ENCODE measurements at regions not wholly inside any gene's neighbourhood (a gene's known extent, or its start where the extent isn't known, plus 50 kb on each side); places are given as distances from the start of the nearest gene placed in this dataset.
"Not testable (repeated sequence)": the region's sequence is repeated elsewhere in the genome, so short reads cannot be mapped to it uniquely, and the experiment has no call there.

DNA sequence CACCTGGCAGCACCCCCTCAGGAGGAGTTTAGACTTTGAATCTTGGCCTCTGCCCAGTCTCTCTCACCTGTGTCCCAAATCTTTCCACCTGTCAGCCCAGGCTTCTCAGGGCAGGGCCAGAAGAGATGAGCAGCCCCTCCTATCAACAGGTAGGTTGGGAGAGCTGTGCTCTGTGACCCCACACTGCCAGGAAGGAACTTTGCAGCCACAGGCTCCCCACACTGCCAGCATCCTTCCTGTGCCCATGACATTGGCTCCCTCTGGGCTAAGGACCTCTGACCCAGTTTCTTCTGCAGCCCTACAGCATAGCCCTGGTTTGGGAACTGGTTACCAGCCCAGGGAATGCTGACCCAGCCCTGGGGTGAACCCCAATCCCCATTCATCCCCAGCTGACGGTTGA is 115.7 kb upstream of the IQSEC1 start:
- Histone ChIP-seq H3K4me1 (ENCODE audit: control insufficient read depth, insufficient read depth, low read length) (no peaks in the 10 kb centered on the region), H3K27me3 (ENCODE audit: control insufficient read depth, insufficient read depth, low read length) (no peaks in the 10 kb centered on the region), H3K9ac (ENCODE audit: low read depth, low read length) (no peak overlapping the region), H3K9me3 (ENCODE audit: control insufficient read depth, insufficient read depth, low read length) (no peaks in the 10 kb centered on the region), H3K27ac (ENCODE audit: low read depth, low read length) (no peak overlapping the region), H3K4me3 (ENCODE audit: low read depth, low read length) (no peak overlapping the region), H3K36me3 (ENCODE audit: control insufficient read depth, insufficient read depth, low read length) (no peaks in the 10 kb centered on the region)

DNA sequence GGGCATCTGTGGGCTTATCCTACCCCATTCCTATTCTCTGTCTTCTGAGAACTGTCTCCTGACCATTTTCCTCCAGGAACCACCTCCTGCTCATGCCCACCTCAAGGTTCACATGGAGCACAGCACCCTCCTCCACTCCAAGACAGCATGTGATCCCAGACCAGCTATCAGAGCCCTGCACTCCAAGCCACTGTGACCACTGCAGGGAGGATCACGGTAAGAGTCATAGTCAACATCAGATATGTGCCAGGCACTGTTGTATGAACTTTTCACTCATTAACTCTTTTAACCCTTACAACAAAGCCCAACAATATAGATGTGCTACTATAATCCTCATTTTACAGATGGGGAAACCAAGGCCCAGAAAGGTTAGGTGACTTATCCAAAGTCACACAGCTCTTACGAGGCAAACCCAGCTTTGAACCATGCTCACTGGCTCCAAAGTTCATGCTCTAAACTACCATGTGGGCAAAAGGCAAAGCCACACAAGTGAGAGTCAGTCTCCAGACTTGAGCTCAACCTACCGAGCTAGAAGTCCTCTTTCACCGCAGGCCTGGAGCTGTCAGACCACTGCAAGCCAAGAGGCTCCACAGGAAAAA is 115.1 kb upstream of the IQSEC1 start:
- Histone ChIP-seq H3K36me3 (ENCODE audit: control insufficient read depth, insufficient read depth, low read length) (no peaks in the 10 kb centered on the region), H3K4me3 (ENCODE audit: low read depth, low read length) (no peak overlapping the region), H3K9me3 (ENCODE audit: control insufficient read depth, insufficient read depth, low read length) (no peaks in the 10 kb centered on the region), H3K27me3 (ENCODE audit: control insufficient read depth, insufficient read depth, low read length) (no peaks in the 10 kb centered on the region), H3K4me1 (ENCODE audit: control insufficient read depth, insufficient read depth, low read length) (no peaks in the 10 kb centered on the region), H3K9ac (ENCODE audit: low read depth, low read length) (no peak overlapping the region), H3K27ac (ENCODE audit: low read depth, low read length) (no peak overlapping the region)

DNA sequence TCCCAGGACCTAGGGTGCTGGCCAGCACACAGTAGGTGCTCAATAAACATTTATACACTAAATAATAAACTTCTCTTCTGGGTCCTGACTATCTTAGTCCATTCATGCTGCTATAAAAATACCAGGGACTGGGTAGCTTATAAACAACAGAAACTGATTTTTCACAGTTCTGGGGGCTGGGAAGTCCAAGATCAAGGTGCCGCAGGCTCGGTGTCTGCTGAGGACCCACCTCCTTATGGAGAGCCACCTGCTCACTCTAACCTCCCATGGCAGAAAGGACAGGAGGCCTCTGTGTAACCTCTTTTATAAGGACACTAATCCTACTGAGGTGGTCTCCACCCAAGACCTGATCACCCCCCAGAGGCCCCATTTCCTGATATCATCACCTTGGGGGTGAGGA is 114.4 kb upstream of the IQSEC1 start:
- Histone ChIP-seq H3K4me3 (ENCODE audit: low read depth, low read length) (no peak overlapping the region), H3K27me3 (ENCODE audit: control insufficient read depth, insufficient read depth, low read length) (no peaks in the 10 kb centered on the region), H3K9me3 (ENCODE audit: control insufficient read depth, insufficient read depth, low read length) (no peaks in the 10 kb centered on the region), H3K36me3 (ENCODE audit: control insufficient read depth, insufficient read depth, low read length) (no peaks in the 10 kb centered on the region), H3K9ac (ENCODE audit: low read depth, low read length) (no peak overlapping the region), H3K27ac (ENCODE audit: low read depth, low read length) (no peak overlapping the region), H3K4me1 (ENCODE audit: control insufficient read depth, insufficient read depth, low read length) (no peaks in the 10 kb centered on the region)

DNA sequence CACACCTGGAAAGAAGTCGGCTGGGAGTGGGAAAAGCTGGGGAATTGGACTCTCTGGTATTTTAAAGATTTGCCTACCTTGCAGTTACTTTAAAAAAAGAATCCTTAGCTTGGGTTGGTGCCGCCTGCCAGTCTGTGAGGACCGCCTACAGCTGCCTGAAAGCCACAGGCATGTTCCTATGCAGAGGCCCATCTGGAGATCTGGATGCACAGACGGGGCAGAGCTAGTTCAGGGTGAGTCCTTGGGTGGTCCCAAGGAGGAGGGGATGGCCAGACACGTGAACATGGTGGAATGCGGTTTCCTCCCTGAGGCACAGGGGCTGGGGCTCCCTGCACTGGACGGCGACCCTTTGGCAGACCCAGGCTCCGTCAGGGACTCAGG is 113.2 kb upstream of the IQSEC1 start:
- no peak overlapping the region for H3K9ac ChIP-seq (ENCODE audit: low read depth, low read length)
- H3K27me3 ChIP-seq (ENCODE audit: control insufficient read depth, insufficient read depth, low read length), result no peaks in the 10 kb centered on the region
- H3K9me3 ChIP-seq (ENCODE audit: control insufficient read depth, insufficient read depth, low read length), result no peaks in the 10 kb centered on the region
- H3K4me1 ChIP-seq (ENCODE audit: control insufficient read depth, insufficient read depth, low read length), result no peaks in the 10 kb centered on the region
- H3K36me3 ChIP-seq (ENCODE audit: control insufficient read depth, insufficient read depth, low read length), result no peaks in the 10 kb centered on the region
- no peak overlapping the region for H3K27ac ChIP-seq (ENCODE audit: low read depth, low read length)
- no peak overlapping the region for H3K4me3 ChIP-seq (ENCODE audit: low read depth, low read length)

DNA sequence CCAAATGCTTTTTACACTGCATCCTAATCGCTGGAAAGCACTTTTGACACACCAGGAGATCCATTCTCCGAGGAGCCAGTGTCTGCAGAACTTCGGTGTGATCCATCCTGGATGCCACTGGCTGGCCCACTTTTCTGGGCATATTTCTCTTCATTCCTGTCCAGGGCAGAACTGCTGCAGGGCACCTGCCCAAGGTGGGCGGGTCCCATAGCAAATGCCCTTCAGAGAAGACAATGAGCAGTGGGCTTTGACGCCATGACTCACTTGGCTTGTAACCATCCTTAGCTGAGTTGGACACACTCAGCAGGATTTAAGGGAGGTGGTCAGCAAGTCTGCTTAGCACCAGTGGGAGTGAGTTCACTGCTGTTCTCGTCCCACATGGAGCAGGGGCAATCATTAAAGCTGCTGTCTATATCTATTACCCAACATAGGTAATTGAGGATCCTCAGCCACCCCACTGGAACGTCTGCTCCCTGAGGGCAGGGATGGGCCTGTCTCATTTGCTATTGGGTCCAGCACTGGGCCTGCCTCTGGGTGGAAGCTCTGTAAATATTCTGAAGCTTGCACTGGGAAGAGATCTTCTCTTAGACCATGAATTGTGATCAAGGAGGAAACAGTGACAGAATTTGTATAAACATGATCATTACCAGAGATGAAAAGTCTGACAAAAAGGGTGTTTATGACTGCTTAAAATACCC is 112.7 kb upstream of the IQSEC1 start:
- H3K4me1 ChIP-seq (ENCODE audit: control insufficient read depth, insufficient read depth, low read length), result no peaks in the 10 kb centered on the region

DNA sequence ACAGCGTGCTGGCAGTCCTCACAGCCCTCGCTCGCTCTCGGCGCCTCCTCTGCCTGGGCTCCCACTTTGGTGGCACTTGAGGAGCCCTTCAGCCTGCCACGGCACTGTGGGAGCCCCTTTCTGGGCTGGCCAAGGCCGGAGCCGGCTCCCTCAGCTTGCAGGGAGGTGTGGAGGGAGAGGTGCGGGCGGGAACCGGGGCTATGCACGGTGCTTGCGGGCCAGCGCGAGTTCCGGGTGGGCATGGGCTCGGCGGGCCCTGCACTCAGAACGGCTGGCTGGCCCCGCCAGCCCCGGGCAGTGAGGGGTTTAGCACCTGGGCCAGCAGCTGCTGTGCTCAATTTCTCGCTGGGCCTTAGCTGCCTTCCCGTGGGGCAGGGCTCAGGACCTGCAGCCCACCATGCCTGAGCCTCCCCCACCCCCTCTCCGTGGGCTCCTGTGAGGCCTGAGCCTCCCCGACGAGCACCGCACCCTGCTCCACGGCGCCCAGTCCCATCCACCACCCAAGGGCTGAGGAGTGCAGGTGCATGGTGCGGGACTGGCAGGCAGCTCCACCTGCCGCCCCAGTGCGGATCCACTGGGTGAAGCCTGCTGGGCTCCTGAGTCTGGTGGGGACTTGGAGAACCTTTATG is 106.5 kb upstream of the IQSEC1 start:
- not testable (repeated sequence) for H3K36me3 ChIP-seq (ENCODE audit: control insufficient read depth, insufficient read depth, low read length); H3K9me3 ChIP-seq (ENCODE audit: control insufficient read depth, insufficient read depth, low read length); H3K9ac ChIP-seq (ENCODE audit: low read depth, low read length); H3K4me3 ChIP-seq (ENCODE audit: low read depth, low read length); H3K27ac ChIP-seq (ENCODE audit: low read depth, low read length); H3K27me3 ChIP-seq (ENCODE audit: control insufficient read depth, insufficient read depth, low read length); H3K4me1 ChIP-seq (ENCODE audit: control insufficient read depth, insufficient read depth, low read length)

More for the DNA sequence above, 112.7 kb upstream of the IQSEC1 start:
- no peak overlapping the region for H3K9ac ChIP-seq (ENCODE audit: low read depth, low read length)
- no peaks in the 10 kb centered on the region for H3K9me3 ChIP-seq (ENCODE audit: control insufficient read depth, insufficient read depth, low read length)
- H3K36me3 ChIP-seq (ENCODE audit: control insufficient read depth, insufficient read depth, low read length), result no peaks in the 10 kb centered on the region
- no peak overlapping the region for H3K27ac ChIP-seq (ENCODE audit: low read depth, low read length)
- H3K27me3 ChIP-seq (ENCODE audit: control insufficient read depth, insufficient read depth, low read length), result no peaks in the 10 kb centered on the region
- H3K4me3 ChIP-seq (ENCODE audit: low read depth, low read length), result no peak overlapping the region

DNA sequence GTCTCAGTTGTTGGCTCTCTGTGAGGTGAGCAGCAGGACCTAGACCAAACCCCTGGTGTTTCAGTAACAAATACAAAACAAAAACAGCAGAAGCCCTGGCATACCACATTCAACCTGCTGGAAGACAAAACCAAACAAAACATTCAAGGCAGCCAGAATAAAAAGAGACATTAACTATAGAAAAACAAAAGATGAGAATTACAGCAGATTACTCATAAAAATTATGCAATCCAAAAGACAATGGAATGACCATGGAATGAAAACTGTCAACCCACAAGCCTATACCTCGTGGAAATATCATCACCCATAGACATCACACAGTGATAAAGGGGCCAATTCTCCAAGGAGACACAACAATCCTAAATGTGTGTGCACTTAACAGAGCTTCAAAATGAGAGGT is 106.0 kb upstream of the IQSEC1 start:
- H3K9me3 ChIP-seq (ENCODE audit: control insufficient read depth, insufficient read depth, low read length), result peaks cover 6% of the 10 kb centered on the region; the same call in 1 of the 2 replicates
- no peaks in the 10 kb centered on the region for H3K27me3 ChIP-seq (ENCODE audit: control insufficient read depth, insufficient read depth, low read length)
- no peak overlapping the region for H3K4me3 ChIP-seq (ENCODE audit: low read depth, low read length)
- H3K9ac ChIP-seq (ENCODE audit: low read depth, low read length), result no peak overlapping the region
- H3K36me3 ChIP-seq (ENCODE audit: control insufficient read depth, insufficient read depth, low read length), result no peaks in the 10 kb centered on the region
- no peak overlapping the region for H3K27ac ChIP-seq (ENCODE audit: low read depth, low read length)
- H3K4me1 ChIP-seq (ENCODE audit: control insufficient read depth, insufficient read depth, low read length), result no peaks in the 10 kb centered on the region

DNA sequence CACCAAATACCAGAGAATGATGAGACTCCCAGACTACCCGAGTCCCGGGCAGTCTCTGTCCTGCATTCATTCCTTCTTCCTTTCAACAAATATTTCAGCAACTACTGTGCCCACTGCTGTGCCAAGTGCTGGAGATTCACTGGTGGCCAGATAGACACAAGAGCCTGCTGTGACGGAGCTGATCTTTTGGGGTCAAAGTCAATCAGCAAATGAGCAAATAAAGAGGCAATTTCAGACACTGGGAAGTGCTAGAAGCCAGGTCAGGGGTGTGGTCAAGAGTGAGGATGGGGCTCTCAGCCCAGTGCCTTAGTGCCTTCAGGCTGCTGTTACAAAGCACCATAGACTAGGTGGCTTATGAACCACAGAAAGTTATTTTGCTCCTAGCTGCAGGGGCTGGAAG is 104.9 kb upstream of the IQSEC1 start:
- Histone ChIP-seq H3K9ac (ENCODE audit: low read depth, low read length) (no peak overlapping the region), H3K27ac (ENCODE audit: low read depth, low read length) (no peak overlapping the region), H3K4me3 (ENCODE audit: low read depth, low read length) (no peak overlapping the region), H3K27me3 (ENCODE audit: control insufficient read depth, insufficient read depth, low read length) (no peaks in the 10 kb centered on the region), H3K36me3 (ENCODE audit: control insufficient read depth, insufficient read depth, low read length) (no peaks in the 10 kb centered on the region), H3K9me3 (ENCODE audit: control insufficient read depth, insufficient read depth, low read length) (peaks cover 6% of the 10 kb centered on the region; the same call in 1 of the 2 replicates), H3K4me1 (ENCODE audit: control insufficient read depth, insufficient read depth, low read length) (no peaks in the 10 kb centered on the region)

DNA sequence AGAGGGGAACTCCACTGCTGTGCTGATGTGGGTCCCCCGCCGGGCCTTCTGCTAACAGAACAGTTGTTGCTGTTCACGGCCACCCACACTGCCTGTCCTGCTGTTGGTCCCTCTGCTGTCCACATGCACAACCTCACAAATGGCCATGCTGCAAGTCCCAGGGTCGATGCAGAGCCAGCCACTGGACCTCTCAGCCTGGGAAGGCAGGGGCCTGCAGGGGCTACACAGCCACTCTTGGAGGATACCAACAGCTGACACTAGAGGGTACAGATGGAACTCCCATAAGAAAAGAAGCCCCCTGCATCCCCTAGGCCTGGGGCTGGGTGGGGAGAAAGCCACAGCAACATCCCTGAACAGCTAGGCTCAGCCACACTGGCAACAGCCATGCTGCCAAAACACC is 104.4 kb upstream of the IQSEC1 start:
- no peak overlapping the region for H3K9ac ChIP-seq (ENCODE audit: low read depth, low read length)
- H3K9me3 ChIP-seq (ENCODE audit: control insufficient read depth, insufficient read depth, low read length), result peaks cover 6% of the 10 kb centered on the region; the same call in 1 of the 2 replicates
- H3K36me3 ChIP-seq (ENCODE audit: control insufficient read depth, insufficient read depth, low read length), result no peaks in the 10 kb centered on the region
- no peaks in the 10 kb centered on the region for H3K4me1 ChIP-seq (ENCODE audit: control insufficient read depth, insufficient read depth, low read length)
- H3K27ac ChIP-seq (ENCODE audit: low read depth, low read length), result no peak overlapping the region
- no peaks in the 10 kb centered on the region for H3K27me3 ChIP-seq (ENCODE audit: control insufficient read depth, insufficient read depth, low read length)
- no peak overlapping the region for H3K4me3 ChIP-seq (ENCODE audit: low read depth, low read length)

DNA sequence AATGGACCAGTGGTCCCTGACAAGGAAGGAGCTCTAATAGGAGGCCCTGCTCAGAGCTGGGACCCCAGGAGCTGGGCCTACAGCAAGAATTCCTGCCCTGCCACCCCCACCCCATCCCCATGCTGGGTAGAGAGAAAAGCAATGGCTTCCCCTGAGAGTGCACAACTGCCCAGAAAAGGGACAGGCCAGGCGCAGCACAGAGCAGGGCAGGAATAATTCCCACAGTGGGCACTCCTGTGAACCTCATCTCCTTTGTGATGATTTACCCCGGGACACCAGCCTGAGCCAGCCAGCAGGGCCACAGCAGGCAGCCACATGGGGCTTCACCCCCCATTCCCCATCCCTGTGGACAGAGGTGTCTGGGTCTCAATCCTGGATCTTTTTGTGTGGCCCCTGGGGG is 104.0 kb upstream of the IQSEC1 start:
- Histone ChIP-seq H3K9me3 (ENCODE audit: control insufficient read depth, insufficient read depth, low read length) (peaks cover 6% of the 10 kb centered on the region; the same call in 1 of the 2 replicates), H3K36me3 (ENCODE audit: control insufficient read depth, insufficient read depth, low read length) (no peaks in the 10 kb centered on the region), H3K27ac (ENCODE audit: low read depth, low read length) (no peak overlapping the region), H3K27me3 (ENCODE audit: control insufficient read depth, insufficient read depth, low read length) (no peaks in the 10 kb centered on the region), H3K4me3 (ENCODE audit: low read depth, low read length) (no peak overlapping the region), H3K4me1 (ENCODE audit: control insufficient read depth, insufficient read depth, low read length) (no peaks in the 10 kb centered on the region), H3K9ac (ENCODE audit: low read depth, low read length) (no peak overlapping the region)

DNA sequence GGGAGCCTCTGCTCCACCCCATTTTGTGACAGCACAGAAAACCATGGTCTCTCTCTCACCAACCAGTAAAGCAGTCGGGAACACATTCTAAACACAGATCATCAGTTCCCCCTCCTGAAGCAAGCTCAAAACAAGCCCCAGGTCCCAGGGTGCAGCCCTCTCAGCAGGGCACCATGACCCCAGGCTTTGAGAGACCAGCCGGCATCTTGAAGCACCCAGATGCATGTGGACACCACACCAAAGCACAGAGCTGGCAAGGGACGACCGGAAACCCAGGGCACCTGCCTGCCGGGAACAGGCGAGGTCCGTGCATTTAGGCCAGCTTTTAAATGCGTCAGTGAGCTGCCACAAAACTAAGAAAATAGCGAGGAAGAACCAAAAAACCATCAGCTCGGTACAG is 103.2 kb upstream of the IQSEC1 start:
- H3K9ac ChIP-seq (ENCODE audit: low read depth, low read length), result no peak overlapping the region
- H3K4me1 ChIP-seq (ENCODE audit: control insufficient read depth, insufficient read depth, low read length), result peaks cover 5% of the 10 kb centered on the region; the same call in 1 of the 2 replicates
- H3K9me3 ChIP-seq (ENCODE audit: control insufficient read depth, insufficient read depth, low read length), result peaks cover 6% of the 10 kb centered on the region; the same call in 1 of the 2 replicates
- no peak overlapping the region for H3K27ac ChIP-seq (ENCODE audit: low read depth, low read length)
- no peaks in the 10 kb centered on the region for H3K36me3 ChIP-seq (ENCODE audit: control insufficient read depth, insufficient read depth, low read length)
- no peaks in the 10 kb centered on the region for H3K27me3 ChIP-seq (ENCODE audit: control insufficient read depth, insufficient read depth, low read length)
- no peak overlapping the region for H3K4me3 ChIP-seq (ENCODE audit: low read depth, low read length)

All from HUES48 (cell line).